ENCODE measurements at regions not wholly inside any gene's neighbourhood (a gene's known extent, or its start where the extent isn't known, plus 50 kb on each side); places are given as distances from the start of the nearest gene placed in this dataset.

DNA sequence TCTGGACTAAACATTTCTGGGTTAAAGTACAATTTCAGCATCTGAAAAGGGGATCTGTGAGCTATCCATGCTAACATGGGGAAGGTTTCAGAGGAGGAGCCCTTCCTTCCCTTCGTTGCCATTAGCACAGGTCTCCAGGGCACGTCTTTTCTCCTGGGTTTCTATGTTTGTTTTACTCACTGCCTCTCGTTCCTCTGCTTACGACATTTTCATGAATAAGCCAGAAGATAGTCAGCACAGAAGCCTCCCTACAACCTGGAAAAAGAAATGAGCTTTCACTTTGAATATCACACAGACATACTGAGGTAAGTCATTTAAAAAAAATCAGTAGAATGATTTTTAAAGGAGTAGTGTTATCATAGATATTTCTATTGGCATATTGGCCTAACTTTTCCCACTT lies 117.2 kb upstream of the KCNMB2 start:
- Histone ChIP-seq H3K9me3 (ENCODE audit: control insufficient read depth in 2 of 2, low read length in 2 of 2) (no peaks in the 10 kb centered on the region), H3K4me3 (ENCODE audit: low read length in 2 of 2) (no peak overlapping the region), H3K36me3 (ENCODE audit: control insufficient read depth in 2 of 2, insufficient read depth in 2 of 2, low read length in 2 of 2) (no peaks in the 10 kb centered on the region), H3K4me1 (ENCODE audit: control insufficient read depth in 2 of 2, insufficient read depth in 2 of 2, low read length in 2 of 2) (no peaks in the 10 kb centered on the region), H3K27me3 (ENCODE audit: control insufficient read depth in 2 of 2, insufficient read depth in 2 of 2, low read length in 2 of 2) (no peaks in the 10 kb centered on the region), H3K27ac (ENCODE audit: low read depth in 2 of 2, low read length in 2 of 2) (no peak overlapping the region), H3K9ac (ENCODE audit: low read depth in 1 of 2, low read length in 2 of 2) (no peak overlapping the region)

DNA sequence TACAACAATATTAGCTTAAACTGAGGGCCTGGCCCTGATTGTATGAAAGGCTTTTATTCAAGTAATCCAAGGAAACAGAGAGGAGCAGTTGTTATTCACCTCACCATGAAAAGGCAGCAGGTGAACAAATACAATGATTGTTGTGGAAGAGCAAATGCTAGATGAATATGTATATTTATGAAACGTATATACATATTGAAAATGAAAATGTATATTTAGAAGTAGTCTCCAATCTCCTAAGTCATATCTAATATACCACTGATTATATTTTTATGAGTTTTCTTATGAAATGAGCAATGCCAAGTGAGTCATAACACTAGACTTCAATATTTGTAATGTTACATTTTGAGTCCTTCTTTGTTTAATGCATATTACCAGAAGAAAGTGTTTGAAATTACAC lies 116.2 kb upstream of the KCNMB2 start:
- no peak overlapping the region for H3K9ac ChIP-seq (ENCODE audit: low read depth in 1 of 2, low read length in 2 of 2)
- no peaks in the 10 kb centered on the region for H3K27me3 ChIP-seq (ENCODE audit: control insufficient read depth in 2 of 2, insufficient read depth in 2 of 2, low read length in 2 of 2)
- H3K36me3 ChIP-seq (ENCODE audit: control insufficient read depth in 2 of 2, insufficient read depth in 2 of 2, low read length in 2 of 2) = no peaks in the 10 kb centered on the region
- H3K27ac ChIP-seq (ENCODE audit: low read depth in 2 of 2, low read length in 2 of 2) = no peak overlapping the region
- no peaks in the 10 kb centered on the region for H3K9me3 ChIP-seq (ENCODE audit: control insufficient read depth in 2 of 2, low read length in 2 of 2)
- H3K4me1 ChIP-seq (ENCODE audit: control insufficient read depth in 2 of 2, insufficient read depth in 2 of 2, low read length in 2 of 2) = no peaks in the 10 kb centered on the region
- H3K4me3 ChIP-seq (ENCODE audit: low read length in 2 of 2) = no peak overlapping the region

DNA sequence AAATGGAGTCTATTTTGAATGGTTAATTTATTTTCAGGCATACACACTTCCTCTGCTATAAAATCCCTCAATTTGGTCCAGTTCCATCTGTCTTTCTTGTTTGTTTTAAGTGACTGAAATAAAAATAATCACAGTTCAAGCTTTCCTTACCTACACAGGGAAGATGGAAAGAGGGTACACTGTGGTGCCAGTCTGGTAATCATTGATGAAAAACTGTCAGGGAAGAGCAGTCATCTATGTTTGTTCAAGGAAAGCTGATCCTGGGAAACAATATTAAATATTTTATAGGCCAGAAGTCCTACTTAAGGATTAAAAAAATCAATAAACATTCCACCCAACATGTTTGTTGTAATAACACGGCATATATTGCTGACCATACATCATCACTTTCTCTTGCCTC lies 115.2 kb upstream of the KCNMB2 start:
- Histone ChIP-seq H3K9ac (ENCODE audit: low read depth in 1 of 2, low read length in 2 of 2) (no peak overlapping the region), H3K27me3 (ENCODE audit: control insufficient read depth in 2 of 2, insufficient read depth in 2 of 2, low read length in 2 of 2) (no peaks in the 10 kb centered on the region), H3K9me3 (ENCODE audit: control insufficient read depth in 2 of 2, low read length in 2 of 2) (no peaks in the 10 kb centered on the region), H3K4me1 (ENCODE audit: control insufficient read depth in 2 of 2, insufficient read depth in 2 of 2, low read length in 2 of 2) (no peaks in the 10 kb centered on the region), H3K36me3 (ENCODE audit: control insufficient read depth in 2 of 2, insufficient read depth in 2 of 2, low read length in 2 of 2) (no peaks in the 10 kb centered on the region), H3K4me3 (ENCODE audit: low read length in 2 of 2) (no peak overlapping the region), H3K27ac (ENCODE audit: low read depth in 2 of 2, low read length in 2 of 2) (no peak overlapping the region)

- Histone ChIP-seq H3K27ac (ENCODE audit: low read depth in 2 of 2, low read length in 2 of 2) (no peak overlapping the region), H3K9me3 (ENCODE audit: control insufficient read depth in 2 of 2, low read length in 2 of 2) (no peaks in the 10 kb centered on the region), H3K27me3 (ENCODE audit: control insufficient read depth in 2 of 2, insufficient read depth in 2 of 2, low read length in 2 of 2) (no peaks in the 10 kb centered on the region), H3K4me3 (ENCODE audit: low read length in 2 of 2) (no peak overlapping the region), H3K4me1 (ENCODE audit: control insufficient read depth in 2 of 2, insufficient read depth in 2 of 2, low read length in 2 of 2) (no peaks in the 10 kb centered on the region), H3K36me3 (ENCODE audit: control insufficient read depth in 2 of 2, insufficient read depth in 2 of 2, low read length in 2 of 2) (no peaks in the 10 kb centered on the region), H3K9ac (ENCODE audit: low read depth in 1 of 2, low read length in 2 of 2) (no peak overlapping the region)
Measured at GRCh38 chr3:178422406-178422805, 113.8 kb upstream of the KCNMB2 start.

DNA sequence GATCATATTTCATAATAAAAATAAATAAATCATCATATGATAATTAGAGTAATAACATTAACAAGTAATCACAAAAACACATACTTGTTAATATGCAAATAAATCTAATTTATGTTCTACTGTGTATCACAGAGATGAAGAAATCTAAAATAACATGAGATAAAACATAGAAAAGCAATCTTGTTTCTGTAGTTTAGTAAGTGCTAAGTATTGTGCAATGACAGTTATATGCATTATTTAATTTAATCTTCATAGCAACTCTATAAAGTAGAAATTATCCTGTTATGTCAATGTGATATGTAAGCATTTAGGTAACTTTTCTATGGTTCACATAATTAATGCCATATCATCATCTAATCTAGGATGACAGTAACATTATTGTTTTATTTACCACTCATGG lies 108.2 kb upstream of the KCNMB2 start:
- Histone ChIP-seq H3K4me3 (ENCODE audit: low read length in 2 of 2) (no peak overlapping the region), H3K27me3 (ENCODE audit: control insufficient read depth in 2 of 2, insufficient read depth in 2 of 2, low read length in 2 of 2) (no peaks in the 10 kb centered on the region), H3K4me1 (ENCODE audit: control insufficient read depth in 2 of 2, insufficient read depth in 2 of 2, low read length in 2 of 2) (no peaks in the 10 kb centered on the region), H3K36me3 (ENCODE audit: control insufficient read depth in 2 of 2, insufficient read depth in 2 of 2, low read length in 2 of 2) (no peaks in the 10 kb centered on the region), H3K9ac (ENCODE audit: low read depth in 1 of 2, low read length in 2 of 2) (no peak overlapping the region), H3K9me3 (ENCODE audit: control insufficient read depth in 2 of 2, low read length in 2 of 2) (no peaks in the 10 kb centered on the region), H3K27ac (ENCODE audit: low read depth in 2 of 2, low read length in 2 of 2) (no peak overlapping the region)

GRCh38 chr3:178434206-178434805 lies 101.9 kb upstream of the KCNMB2 start:
- H3K27ac ChIP-seq (ENCODE audit: low read depth in 2 of 2, low read length in 2 of 2) = no peak overlapping the region

DNA sequence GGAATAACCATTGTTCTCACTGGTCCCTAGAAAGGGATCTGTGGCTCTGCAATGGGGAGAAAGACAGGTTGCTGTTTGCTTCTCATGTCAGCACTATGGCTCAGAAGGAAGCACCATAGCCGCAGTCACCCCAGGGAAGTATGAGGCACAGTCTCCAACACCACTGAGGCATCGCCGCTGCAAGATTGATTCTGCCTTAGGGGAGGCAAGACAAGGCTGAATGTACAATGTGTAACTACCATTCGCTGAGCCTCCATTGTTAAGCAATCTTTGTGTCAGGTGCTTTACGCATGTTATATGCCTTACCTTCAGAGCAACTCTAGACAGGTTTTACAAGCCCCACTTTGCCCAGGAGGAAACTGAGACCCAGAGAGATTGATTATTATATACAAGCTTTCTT lies 100.7 kb upstream of the KCNMB2 start:
- no peak overlapping the region for H3K27ac ChIP-seq (ENCODE audit: low read depth in 2 of 2, low read length in 2 of 2)
- no peak overlapping the region for H3K4me3 ChIP-seq (ENCODE audit: low read length in 2 of 2)
- no peaks in the 10 kb centered on the region for H3K4me1 ChIP-seq (ENCODE audit: control insufficient read depth in 2 of 2, insufficient read depth in 2 of 2, low read length in 2 of 2)
- H3K27me3 ChIP-seq (ENCODE audit: control insufficient read depth in 2 of 2, insufficient read depth in 2 of 2, low read length in 2 of 2) = no peaks in the 10 kb centered on the region
- no peaks in the 10 kb centered on the region for H3K9me3 ChIP-seq (ENCODE audit: control insufficient read depth in 2 of 2, low read length in 2 of 2)
- no peak overlapping the region for H3K9ac ChIP-seq (ENCODE audit: low read depth in 1 of 2, low read length in 2 of 2)
- H3K36me3 ChIP-seq (ENCODE audit: control insufficient read depth in 2 of 2, insufficient read depth in 2 of 2, low read length in 2 of 2) = no peaks in the 10 kb centered on the region

More at GRCh38 chr3:178434206-178434805, 101.9 kb upstream of the KCNMB2 start:
- no peaks in the 10 kb centered on the region for H3K27me3 ChIP-seq (ENCODE audit: control insufficient read depth in 2 of 2, insufficient read depth in 2 of 2, low read length in 2 of 2)
- H3K9me3 ChIP-seq (ENCODE audit: control insufficient read depth in 2 of 2, low read length in 2 of 2) = no peaks in the 10 kb centered on the region
- H3K9ac ChIP-seq (ENCODE audit: low read depth in 1 of 2, low read length in 2 of 2) = no peak overlapping the region
- H3K36me3 ChIP-seq (ENCODE audit: control insufficient read depth in 2 of 2, insufficient read depth in 2 of 2, low read length in 2 of 2) = no peaks in the 10 kb centered on the region
- H3K4me1 ChIP-seq (ENCODE audit: control insufficient read depth in 2 of 2, insufficient read depth in 2 of 2, low read length in 2 of 2) = no peaks in the 10 kb centered on the region
- no peak overlapping the region for H3K4me3 ChIP-seq (ENCODE audit: low read length in 2 of 2)

GRCh38 chr3:178436773-178437172 lies 99.5 kb upstream of the KCNMB2 start:
- no peaks in the 10 kb centered on the region for H3K9me3 ChIP-seq (ENCODE audit: control insufficient read depth in 2 of 2, low read length in 2 of 2)
- no peaks in the 10 kb centered on the region for H3K36me3 ChIP-seq (ENCODE audit: control insufficient read depth in 2 of 2, insufficient read depth in 2 of 2, low read length in 2 of 2)
- H3K27me3 ChIP-seq (ENCODE audit: control insufficient read depth in 2 of 2, insufficient read depth in 2 of 2, low read length in 2 of 2) = no peaks in the 10 kb centered on the region
- no peak overlapping the region for H3K9ac ChIP-seq (ENCODE audit: low read depth in 1 of 2, low read length in 2 of 2)
- no peak overlapping the region for H3K27ac ChIP-seq (ENCODE audit: low read depth in 2 of 2, low read length in 2 of 2)
- no peaks in the 10 kb centered on the region for H3K4me1 ChIP-seq (ENCODE audit: control insufficient read depth in 2 of 2, insufficient read depth in 2 of 2, low read length in 2 of 2)
- no peak overlapping the region for H3K4me3 ChIP-seq (ENCODE audit: low read length in 2 of 2)

- no peaks in the 10 kb centered on the region for H3K27me3 ChIP-seq (ENCODE audit: control insufficient read depth in 2 of 2, insufficient read depth in 2 of 2, low read length in 2 of 2)
- no peak overlapping the region for H3K27ac ChIP-seq (ENCODE audit: low read depth in 2 of 2, low read length in 2 of 2)
- no peaks in the 10 kb centered on the region for H3K9me3 ChIP-seq (ENCODE audit: control insufficient read depth in 2 of 2, low read length in 2 of 2)
- no peak overlapping the region for H3K4me3 ChIP-seq (ENCODE audit: low read length in 2 of 2)
- no peak overlapping the region for H3K9ac ChIP-seq (ENCODE audit: low read depth in 1 of 2, low read length in 2 of 2)
- H3K36me3 ChIP-seq (ENCODE audit: control insufficient read depth in 2 of 2, insufficient read depth in 2 of 2, low read length in 2 of 2) = no peaks in the 10 kb centered on the region
- no peaks in the 10 kb centered on the region for H3K4me1 ChIP-seq (ENCODE audit: control insufficient read depth in 2 of 2, insufficient read depth in 2 of 2, low read length in 2 of 2)
Measured at GRCh38 chr3:178437236-178437635, 99.0 kb upstream of the KCNMB2 start.

GRCh38 chr3:178439504-178439903 lies 96.7 kb upstream of the KCNMB2 start:
- H3K9me3 ChIP-seq (ENCODE audit: control insufficient read depth in 2 of 2, low read length in 2 of 2) = no peaks in the 10 kb centered on the region
- H3K27ac ChIP-seq (ENCODE audit: low read depth in 2 of 2, low read length in 2 of 2) = no peak overlapping the region
- H3K4me3 ChIP-seq (ENCODE audit: low read length in 2 of 2) = no peak overlapping the region
- H3K36me3 ChIP-seq (ENCODE audit: control insufficient read depth in 2 of 2, insufficient read depth in 2 of 2, low read length in 2 of 2) = no peaks in the 10 kb centered on the region
- H3K9ac ChIP-seq (ENCODE audit: low read depth in 1 of 2, low read length in 2 of 2) = no peak overlapping the region
- H3K4me1 ChIP-seq (ENCODE audit: control insufficient read depth in 2 of 2, insufficient read depth in 2 of 2, low read length in 2 of 2) = no peaks in the 10 kb centered on the region
- no peaks in the 10 kb centered on the region for H3K27me3 ChIP-seq (ENCODE audit: control insufficient read depth in 2 of 2, insufficient read depth in 2 of 2, low read length in 2 of 2)

DNA sequence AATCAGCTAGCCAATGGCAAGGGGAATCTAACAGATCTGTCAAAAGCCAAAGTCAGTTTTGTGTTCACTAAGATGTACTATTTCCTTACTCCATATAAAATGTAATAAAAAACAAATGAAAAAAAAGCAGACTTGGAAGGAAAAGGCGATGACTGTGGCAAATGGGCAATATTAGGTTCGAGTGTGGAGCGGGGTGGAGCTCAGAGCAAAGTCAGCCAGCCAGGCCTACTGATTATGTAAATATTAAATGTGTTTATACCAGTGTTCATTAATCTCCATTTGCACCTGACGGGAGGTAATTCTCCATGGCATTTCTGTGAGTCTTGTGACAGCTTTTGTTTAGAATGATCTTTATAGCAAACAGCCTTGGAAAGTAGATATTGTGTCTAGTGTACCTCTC lies 96.2 kb upstream of the KCNMB2 start:
- Histone ChIP-seq H3K27me3 (ENCODE audit: control insufficient read depth in 2 of 2, insufficient read depth in 2 of 2, low read length in 2 of 2) (no peaks in the 10 kb centered on the region), H3K4me3 (ENCODE audit: low read length in 2 of 2) (no peak overlapping the region), H3K9ac (ENCODE audit: low read depth in 1 of 2, low read length in 2 of 2) (no peak overlapping the region), H3K4me1 (ENCODE audit: control insufficient read depth in 2 of 2, insufficient read depth in 2 of 2, low read length in 2 of 2) (no peaks in the 10 kb centered on the region), H3K36me3 (ENCODE audit: control insufficient read depth in 2 of 2, insufficient read depth in 2 of 2, low read length in 2 of 2) (no peaks in the 10 kb centered on the region), H3K9me3 (ENCODE audit: control insufficient read depth in 2 of 2, low read length in 2 of 2) (no peaks in the 10 kb centered on the region), H3K27ac (ENCODE audit: low read depth in 2 of 2, low read length in 2 of 2) (no peak overlapping the region)
